ENCODE measurements at regions not wholly inside any gene's neighbourhood (a gene's known extent, or its start where the extent isn't known, plus 50 kb on each side); places are given as distances from the start of the nearest gene placed in this dataset.

DNA sequence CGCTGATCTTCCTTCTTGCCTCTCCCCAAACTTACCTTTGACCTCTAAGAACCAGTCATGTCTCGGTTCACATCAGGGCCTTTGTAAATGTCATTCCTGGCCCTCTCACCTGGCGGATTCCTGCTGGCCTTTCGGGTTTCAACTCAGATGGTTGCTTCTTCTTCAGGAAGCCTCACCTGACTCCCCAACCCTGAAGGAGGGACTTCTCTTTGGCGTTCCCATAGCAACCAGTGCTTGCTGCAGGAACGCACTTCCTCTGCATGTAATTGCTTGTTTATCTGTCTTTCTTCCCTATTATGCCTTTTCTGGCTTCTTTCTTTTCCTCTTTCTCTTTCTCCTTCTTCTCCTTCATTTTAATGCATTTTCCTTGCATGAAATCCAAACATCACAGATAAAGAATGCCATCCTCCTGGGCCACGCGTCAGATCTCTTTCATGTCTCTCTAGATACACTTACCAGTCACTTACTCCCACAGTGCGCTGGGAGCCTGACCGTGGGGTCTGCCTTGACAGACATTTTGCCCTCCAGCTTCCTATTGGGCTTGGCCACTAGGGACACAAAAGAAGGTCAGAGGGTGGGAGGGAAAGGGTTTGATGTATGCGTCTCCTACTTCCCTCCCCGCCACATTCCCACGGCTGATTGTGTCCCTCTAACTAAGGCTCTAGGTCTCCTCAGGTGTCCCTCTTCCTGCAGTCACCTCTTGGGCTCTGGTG is 295.7 kb upstream of the TSHZ2 start:
- Histone ChIP-seq H3K4me1 (ENCODE audit: insufficient read depth, low read length) (no peaks in the 10 kb centered on the region), H3K4me2 (ENCODE audit: low read depth, low read length) (no peak overlapping the region), H2AFZ (ENCODE audit: low read length) (no peak overlapping the region), H3K9ac (ENCODE audit: insufficient read depth, low read depth, low read length) (no peak overlapping the region), H3K36me3 (replicated peaks in 1 of 2; ENCODE audit: control insufficient read depth in 1 of 2, insufficient read depth in 2 of 2, low read length in 2 of 2) (no peaks in the 10 kb centered on the region), H3K9me3 (ENCODE audit: low read length) (peaks cover 58% of the 10 kb centered on the region; the same call in 1 of the 2 replicates), H3K79me2 (ENCODE audit: insufficient read depth, low read length) (no peaks in the 10 kb centered on the region), H4K20me1 (ENCODE audit: insufficient read depth, low read length) (no peaks in the 10 kb centered on the region), H3K27ac (ENCODE audit: extremely low read length, insufficient read depth, low read length) (no peak overlapping the region), H3K4me3 (replicated peaks in 1 of 3; ENCODE audit: insufficient read depth in 1 of 3, low read depth in 2 of 3, low read length in 3 of 3) (no peak overlapping the region), H3K27me3 (ENCODE audit: control insufficient read depth in 1 of 2, insufficient read depth in 2 of 2, low read length in 2 of 2) (no peaks in the 10 kb centered on the region)
- DNase-seq (ENCODE audit: low spot score) (no peak), ATAC-seq (no peak), FAIRE-seq (no peak)
- no TSS peak for BruUV-seq (replicated peaks)
- WGBS (ENCODE audit: low lambda C conversion rate) = 38% methylated on average over 13 of the region's 13 CpGs
- in situ Hi-C loops (cut with HindIII; ENCODE audit: extremely low pct_ligation_motif_present, low pct_unique_long_range_greater_than_20kb) (no loop called here), intact Hi-C loops (cut with micrococcal nuclease; ENCODE audit: unreplicated experiment) (no loop called here)
- TF ChIP-seq CHD4 (IDR thresholded peaks at IDR 0.05; ENCODE audit: borderline replicate concordance, low read length) = no peak
- no peak for TF ChIP-seq ZNF530 (CRISPR knock-in tag; IDR thresholded peaks at IDR 0.05; ENCODE audit: low read depth)
- TF ChIP-seq, protein P1, sequence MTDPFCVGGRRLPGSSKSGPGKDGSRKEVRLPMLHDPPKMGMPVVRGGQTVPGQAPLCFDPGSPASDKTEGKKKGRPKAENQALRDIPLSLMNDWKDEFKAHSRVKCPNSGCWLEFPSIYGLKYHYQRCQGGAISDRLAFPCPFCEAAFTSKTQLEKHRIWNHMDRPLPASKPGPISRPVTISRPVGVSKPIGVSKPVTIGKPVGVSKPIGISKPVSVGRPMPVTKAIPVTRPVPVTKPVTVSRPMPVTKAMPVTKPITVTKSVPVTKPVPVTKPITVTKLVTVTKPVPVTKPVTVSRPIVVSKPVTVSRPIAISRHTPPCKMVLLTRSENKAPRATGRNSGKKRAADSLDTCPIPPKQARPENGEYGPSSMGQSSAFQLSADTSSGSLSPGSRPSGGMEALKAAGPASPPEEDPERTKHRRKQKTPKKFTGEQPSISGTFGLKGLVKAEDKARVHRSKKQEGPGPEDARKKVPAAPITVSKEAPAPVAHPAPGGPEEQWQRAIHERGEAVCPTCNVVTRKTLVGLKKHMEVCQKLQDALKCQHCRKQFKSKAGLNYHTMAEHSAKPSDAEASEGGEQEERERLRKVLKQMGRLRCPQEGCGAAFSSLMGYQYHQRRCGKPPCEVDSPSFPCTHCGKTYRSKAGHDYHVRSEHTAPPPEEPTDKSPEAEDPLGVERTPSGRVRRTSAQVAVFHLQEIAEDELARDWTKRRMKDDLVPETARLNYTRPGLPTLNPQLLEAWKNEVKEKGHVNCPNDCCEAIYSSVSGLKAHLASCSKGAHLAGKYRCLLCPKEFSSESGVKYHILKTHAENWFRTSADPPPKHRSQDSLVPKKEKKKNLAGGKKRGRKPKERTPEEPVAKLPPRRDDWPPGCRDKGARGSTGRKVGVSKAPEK (CRISPR knock-in tag; IDR thresholded peaks at IDR 0.05; ENCODE audit: borderline replicate concordance) = no peak
- TF ChIP-seq NCOA2 (CRISPR knock-in tag; IDR thresholded peaks at IDR 0.05) = no peak
- no peak for TF ChIP-seq HDAC2 (CRISPR knock-in tag; IDR thresholded peaks at IDR 0.05)
- TF ChIP-seq ZNF780A (CRISPR knock-in tag; IDR thresholded peaks at IDR 0.05) = no peak
- TF ChIP-seq, protein P2, sequence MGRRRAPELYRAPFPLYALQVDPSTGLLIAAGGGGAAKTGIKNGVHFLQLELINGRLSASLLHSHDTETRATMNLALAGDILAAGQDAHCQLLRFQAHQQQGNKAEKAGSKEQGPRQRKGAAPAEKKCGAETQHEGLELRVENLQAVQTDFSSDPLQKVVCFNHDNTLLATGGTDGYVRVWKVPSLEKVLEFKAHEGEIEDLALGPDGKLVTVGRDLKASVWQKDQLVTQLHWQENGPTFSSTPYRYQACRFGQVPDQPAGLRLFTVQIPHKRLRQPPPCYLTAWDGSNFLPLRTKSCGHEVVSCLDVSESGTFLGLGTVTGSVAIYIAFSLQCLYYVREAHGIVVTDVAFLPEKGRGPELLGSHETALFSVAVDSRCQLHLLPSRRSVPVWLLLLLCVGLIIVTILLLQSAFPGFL (CRISPR knock-in tag; IDR thresholded peaks at IDR 0.05) = no peak
- TF ChIP-seq, protein P3, sequence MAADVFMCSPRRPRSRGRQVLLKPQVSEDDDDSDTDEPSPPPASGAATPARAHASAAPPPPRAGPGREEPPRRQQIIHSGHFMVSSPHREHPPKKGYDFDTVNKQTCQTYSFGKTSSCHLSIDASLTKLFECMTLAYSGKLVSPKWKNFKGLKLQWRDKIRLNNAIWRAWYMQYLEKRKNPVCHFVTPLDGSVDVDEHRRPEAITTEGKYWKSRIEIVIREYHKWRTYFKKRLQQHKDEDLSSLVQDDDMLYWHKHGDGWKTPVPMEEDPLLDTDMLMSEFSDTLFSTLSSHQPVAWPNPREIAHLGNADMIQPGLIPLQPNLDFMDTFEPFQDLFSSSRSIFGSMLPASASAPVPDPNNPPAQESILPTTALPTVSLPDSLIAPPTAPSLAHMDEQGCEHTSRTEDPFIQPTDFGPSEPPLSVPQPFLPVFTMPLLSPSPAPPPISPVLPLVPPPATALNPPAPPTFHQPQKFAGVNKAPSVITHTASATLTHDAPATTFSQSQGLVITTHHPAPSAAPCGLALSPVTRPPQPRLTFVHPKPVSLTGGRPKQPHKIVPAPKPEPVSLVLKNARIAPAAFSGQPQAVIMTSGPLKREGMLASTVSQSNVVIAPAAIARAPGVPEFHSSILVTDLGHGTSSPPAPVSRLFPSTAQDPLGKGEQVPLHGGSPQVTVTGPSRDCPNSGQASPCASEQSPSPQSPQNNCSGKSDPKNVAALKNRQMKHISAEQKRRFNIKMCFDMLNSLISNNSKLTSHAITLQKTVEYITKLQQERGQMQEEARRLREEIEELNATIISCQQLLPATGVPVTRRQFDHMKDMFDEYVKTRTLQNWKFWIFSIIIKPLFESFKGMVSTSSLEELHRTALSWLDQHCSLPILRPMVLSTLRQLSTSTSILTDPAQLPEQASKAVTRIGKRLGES (CRISPR knock-in tag; IDR thresholded peaks at IDR 0.05; ENCODE audit: borderline replicate concordance) = no peak
- TF ChIP-seq ZNF33B (CRISPR knock-in tag; IDR thresholded peaks at IDR 0.05) = no peak
- TF ChIP-seq ZSCAN31 (CRISPR knock-in tag; IDR thresholded peaks at IDR 0.05; ENCODE audit: low read depth) = no peak
- TF ChIP-seq ZNF354B (CRISPR knock-in tag; IDR thresholded peaks at IDR 0.05) = no peak
- no peak for TF ChIP-seq KAT2B (IDR thresholded peaks at IDR 0.05; ENCODE audit: borderline replicate concordance, low read depth, low read length)
- TF ChIP-seq EP300 (IDR thresholded peaks at IDR 0.05; ENCODE audit: low read depth in 2 of 2, low read length in 2 of 2) = no peak
- no peak for TF ChIP-seq EP300 (CRISPR knock-in tag; IDR thresholded peaks at IDR 0.05; ENCODE audit: borderline replicate concordance)
- no peak for TF ChIP-seq KDM1A (CRISPR knock-in tag; IDR thresholded peaks at IDR 0.05)
- TF ChIP-seq TP53 (CRISPR knock-in tag; conservative IDR thresholded peaks at IDR 0.05) = no peak
- TF ChIP-seq, protein P4, sequence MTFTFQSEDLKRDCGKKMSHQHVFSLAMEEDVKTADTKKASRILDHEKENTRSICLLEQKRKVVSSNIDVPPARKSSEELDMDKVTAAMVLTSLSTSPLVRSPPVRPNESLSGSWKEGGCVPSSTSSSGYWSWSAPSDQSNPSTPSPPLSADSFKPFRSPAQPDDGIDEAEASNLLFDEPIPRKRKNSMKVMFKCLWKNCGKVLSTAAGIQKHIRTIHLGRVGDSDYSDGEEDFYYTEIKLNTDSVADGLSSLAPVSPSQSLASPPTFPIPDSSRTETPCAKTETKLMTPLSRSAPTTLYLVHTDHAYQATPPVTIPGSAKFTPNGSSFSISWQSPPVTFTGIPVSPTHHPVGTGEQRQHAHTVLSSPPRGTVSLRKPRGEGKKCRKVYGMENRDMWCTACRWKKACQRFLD (CRISPR knock-in tag; IDR thresholded peaks at IDR 0.05; ENCODE audit: borderline replicate concordance) = no peak
- ChIA-PET CTCF (ENCODE audit: low intra/inter-chr PET ratio, low total read pairs) (no interaction called here), POLR2A (no interaction called here)
